Esophagus squamous epithelium (tissue), 4 donors: ENCODE measurements at regions not wholly inside any gene's neighbourhood (a gene's known extent, or its start where the extent isn't known, plus 50 kb on each side); places are given as distances from the start of the nearest gene placed in this dataset.

Experiments used
- CTCF ChIP-seq, 6 experiments: fragments of 450-650 bp in 4 of 6; fragments of 200-600 bp in 2 of 6; sonication (generic) in 2 of 6; IDR thresholded peaks; one replicate each; pipeline ENCODE4 v1.5.1; 2016 to 2019; ENCODE audit warnings: antibody characterized with exemption in 6 of 6, mild to moderate bottlenecking in 4 of 6, moderate library complexity in 4 of 6
- POLR2A ChIP-seq, 4 donors: fragments of 450-650 bp; IDR thresholded peaks; one replicate each; pipeline ENCODE4 v1.6.1; 2017; ENCODE audit warnings: antibody characterized with exemption in 4 of 4, mild to moderate bottlenecking in 4 of 4, moderate library complexity in 3 of 4

- TF ChIP-seq CTCF (IDR thresholded peaks at IDR 0.05) (no peak), POLR2A (IDR thresholded peaks at IDR 0.05) (no peak)
Measured at GRCh38 chr14:61923348-61923747, 161.1 kb downstream of the SNAPC1 start.
